ENCODE measurements at regions not wholly inside any gene's neighbourhood (a gene's known extent, or its start where the extent isn't known, plus 50 kb on each side); places are given as distances from the start of the nearest gene placed in this dataset.

DNA sequence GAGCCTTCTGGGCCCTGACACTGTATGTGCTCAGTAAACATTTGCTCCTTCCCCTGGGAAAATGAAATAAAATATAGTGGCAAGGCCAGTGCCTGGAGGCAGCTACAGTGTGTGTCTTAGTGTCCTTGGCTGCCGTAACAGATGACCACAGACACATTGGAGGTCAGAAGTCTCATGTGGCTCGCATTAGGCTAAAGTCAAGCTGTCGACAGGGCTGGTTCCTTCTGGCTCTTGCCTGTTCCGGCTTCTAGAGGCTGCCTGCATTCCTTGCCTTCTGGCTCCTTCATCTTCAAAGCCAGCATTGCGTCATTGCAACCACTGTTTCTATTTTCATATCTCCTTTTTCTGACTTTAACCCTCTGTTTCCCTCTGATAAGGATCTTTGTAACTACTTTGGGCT is 83.6 kb upstream of the STX18 start (continued):
- TF ChIP-seq, protein P1, sequence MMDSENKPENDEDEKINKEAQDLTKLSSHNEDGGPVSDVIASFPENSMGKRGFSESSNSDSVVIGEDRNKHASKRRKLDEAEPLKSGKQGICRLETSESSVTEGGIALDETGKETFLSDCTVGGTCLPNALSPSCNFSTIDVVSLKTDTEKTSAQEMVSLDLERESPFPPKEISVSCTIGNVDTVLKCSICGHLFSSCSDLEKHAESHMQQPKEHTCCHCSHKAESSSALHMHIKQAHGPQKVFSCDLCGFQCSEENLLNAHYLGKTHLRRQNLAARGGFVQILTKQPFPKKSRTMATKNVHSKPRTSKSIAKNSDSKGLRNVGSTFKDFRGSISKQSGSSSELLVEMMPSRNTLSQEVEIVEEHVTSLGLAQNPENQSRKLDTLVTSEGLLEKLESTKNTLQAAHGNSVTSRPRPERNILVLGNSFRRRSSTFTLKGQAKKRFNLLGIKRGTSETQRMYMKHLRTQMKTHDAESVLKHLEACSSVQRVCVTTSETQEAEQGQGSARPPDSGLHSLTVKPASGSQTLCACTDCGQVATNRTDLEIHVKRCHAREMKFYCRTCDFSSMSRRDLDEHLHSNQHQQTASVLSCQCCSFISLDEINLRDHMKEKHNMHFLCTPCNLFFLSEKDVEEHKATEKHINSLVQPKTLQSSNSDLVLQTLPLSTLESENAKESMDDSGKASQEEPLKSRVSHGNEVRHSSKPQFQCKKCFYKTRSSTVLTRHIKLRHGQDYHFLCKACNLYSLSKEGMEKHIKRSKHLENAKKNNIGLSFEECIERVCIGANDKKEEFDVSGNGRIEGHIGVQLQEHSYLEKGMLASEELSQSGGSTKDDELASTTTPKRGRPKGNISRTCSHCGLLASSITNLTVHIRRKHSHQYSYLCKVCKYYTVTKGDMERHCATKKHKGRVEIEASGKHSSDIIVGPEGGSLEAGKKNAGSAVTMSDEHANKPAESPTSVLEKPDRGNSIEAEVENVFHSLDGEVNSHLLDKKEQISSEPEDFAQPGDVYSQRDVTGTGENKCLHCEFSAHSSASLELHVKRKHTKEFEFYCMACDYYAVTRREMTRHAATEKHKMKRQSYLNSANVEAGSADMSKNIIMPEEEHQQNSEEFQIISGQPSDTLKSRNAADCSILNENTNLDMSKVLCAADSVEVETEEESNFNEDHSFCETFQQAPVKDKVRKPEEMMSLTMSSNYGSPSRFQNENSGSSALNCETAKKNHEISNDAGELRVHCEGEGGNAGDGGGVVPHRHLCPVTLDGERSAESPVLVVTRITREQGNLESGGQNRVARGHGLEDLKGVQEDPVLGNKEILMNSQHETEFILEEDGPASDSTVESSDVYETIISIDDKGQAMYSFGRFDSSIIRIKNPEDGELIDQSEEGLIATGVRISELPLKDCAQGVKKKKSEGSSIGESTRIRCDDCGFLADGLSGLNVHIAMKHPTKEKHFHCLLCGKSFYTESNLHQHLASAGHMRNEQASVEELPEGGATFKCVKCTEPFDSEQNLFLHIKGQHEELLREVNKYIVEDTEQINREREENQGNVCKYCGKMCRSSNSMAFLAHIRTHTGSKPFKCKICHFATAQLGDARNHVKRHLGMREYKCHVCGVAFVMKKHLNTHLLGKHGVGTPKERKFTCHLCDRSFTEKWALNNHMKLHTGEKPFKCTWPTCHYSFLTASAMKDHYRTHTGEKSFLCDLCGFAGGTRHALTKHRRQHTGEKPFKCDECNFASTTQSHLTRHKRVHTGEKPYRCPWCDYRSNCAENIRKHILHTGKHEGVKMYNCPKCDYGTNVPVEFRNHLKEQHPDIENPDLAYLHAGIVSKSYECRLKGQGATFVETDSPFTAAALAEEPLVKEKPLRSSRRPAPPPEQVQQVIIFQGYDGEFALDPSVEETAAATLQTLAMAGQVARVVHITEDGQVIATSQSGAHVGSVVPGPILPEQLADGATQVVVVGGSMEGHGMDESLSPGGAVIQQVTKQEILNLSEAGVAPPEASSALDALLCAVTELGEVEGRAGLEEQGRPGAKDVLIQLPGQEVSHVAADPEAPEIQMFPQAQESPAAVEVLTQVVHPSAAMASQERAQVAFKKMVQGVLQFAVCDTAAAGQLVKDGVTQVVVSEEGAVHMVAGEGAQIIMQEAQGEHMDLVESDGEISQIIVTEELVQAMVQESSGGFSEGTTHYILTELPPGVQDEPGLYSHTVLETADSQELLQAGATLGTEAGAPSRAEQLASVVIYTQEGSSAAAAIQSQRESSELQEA (IDR thresholded peaks at IDR 0.05; ENCODE audit: low read depth): no peak
- no peak for TF ChIP-seq TAF1 (IDR thresholded peaks at IDR 0.05; ENCODE audit: control insufficient read depth, extremely low read depth, insufficient read depth, low read length, severe bottlenecking)
- no peak for TF ChIP-seq PHF21A (IDR thresholded peaks at IDR 0.05; ENCODE audit: borderline replicate concordance, low read depth)
- TF ChIP-seq ATF7 (IDR thresholded peaks at IDR 0.05): peak; percentile 23; the same call in 1 of the 2 replicates
- TF ChIP-seq CEBPG (CRISPR knock-in tag; IDR thresholded peaks at IDR 0.05): 0 out of 2 replicates have a peak, but pooled peaks have one; percentile 22
- TF ChIP-seq CEBPG (tag; conservative IDR thresholded peaks at IDR 0.05 in 1 of 2, IDR thresholded peaks at IDR 0.05 in 1 of 2): peak in 1 of 2 experiments; percentile 41; a peak in 1 of 4 replicates
- TF ChIP-seq, protein P2, sequence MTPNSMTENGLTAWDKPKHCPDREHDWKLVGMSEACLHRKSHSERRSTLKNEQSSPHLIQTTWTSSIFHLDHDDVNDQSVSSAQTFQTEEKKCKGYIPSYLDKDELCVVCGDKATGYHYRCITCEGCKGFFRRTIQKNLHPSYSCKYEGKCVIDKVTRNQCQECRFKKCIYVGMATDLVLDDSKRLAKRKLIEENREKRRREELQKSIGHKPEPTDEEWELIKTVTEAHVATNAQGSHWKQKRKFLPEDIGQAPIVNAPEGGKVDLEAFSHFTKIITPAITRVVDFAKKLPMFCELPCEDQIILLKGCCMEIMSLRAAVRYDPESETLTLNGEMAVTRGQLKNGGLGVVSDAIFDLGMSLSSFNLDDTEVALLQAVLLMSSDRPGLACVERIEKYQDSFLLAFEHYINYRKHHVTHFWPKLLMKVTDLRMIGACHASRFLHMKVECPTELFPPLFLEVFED (CRISPR knock-in tag; conservative IDR thresholded peaks at IDR 0.05): no peak

All from K562 (cell line).